ENCODE measurements at regions not wholly inside any gene's neighbourhood (a gene's known extent, or its start where the extent isn't known, plus 50 kb on each side); places are given as distances from the start of the nearest gene placed in this dataset.

GRCh38 chr2:207475546-207475945 is 54.2 kb upstream of the CREB1 start:
- no peak overlapping the region for H3K27ac ChIP-seq
- peaks cover 27% of the 10 kb centered on the region for H3F3A ChIP-seq (ENCODE audit: low read depth)
- H3K27me3 Mint-ChIP-seq (ENCODE audit: insufficient read depth, low read depth), result peaks cover 3% of the 10 kb centered on the region
- TF ChIP-seq EZH2phosphoT487 (IDR thresholded peaks at IDR 0.05) (no peak), EZH2 (IDR thresholded peaks at IDR 0.05) (no peak)
- TF ChIP-seq, protein P1, sequence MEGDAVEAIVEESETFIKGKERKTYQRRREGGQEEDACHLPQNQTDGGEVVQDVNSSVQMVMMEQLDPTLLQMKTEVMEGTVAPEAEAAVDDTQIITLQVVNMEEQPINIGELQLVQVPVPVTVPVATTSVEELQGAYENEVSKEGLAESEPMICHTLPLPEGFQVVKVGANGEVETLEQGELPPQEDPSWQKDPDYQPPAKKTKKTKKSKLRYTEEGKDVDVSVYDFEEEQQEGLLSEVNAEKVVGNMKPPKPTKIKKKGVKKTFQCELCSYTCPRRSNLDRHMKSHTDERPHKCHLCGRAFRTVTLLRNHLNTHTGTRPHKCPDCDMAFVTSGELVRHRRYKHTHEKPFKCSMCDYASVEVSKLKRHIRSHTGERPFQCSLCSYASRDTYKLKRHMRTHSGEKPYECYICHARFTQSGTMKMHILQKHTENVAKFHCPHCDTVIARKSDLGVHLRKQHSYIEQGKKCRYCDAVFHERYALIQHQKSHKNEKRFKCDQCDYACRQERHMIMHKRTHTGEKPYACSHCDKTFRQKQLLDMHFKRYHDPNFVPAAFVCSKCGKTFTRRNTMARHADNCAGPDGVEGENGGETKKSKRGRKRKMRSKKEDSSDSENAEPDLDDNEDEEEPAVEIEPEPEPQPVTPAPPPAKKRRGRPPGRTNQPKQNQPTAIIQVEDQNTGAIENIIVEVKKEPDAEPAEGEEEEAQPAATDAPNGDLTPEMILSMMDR (IDR thresholded peaks at IDR 0.05), result no peak
- no peak overlapping the region for H3K9ac ChIP-seq
- peaks cover 16% of the 10 kb centered on the region for H3K4me1 ChIP-seq
- peaks cover 46% of the 10 kb centered on the region for H3K4me1 Mint-ChIP-seq
- no peak for DNase-seq (ENCODE audit: low spot score)
- no peaks in the 10 kb centered on the region for H3K36me3 ChIP-seq
- H2AFZ ChIP-seq (replicated peaks), result no peak overlapping the region
- H3K4me3 Mint-ChIP-seq, result no peak overlapping the region
- H4K20me1 ChIP-seq (ENCODE audit: low read depth), result no peaks in the 10 kb centered on the region
- H3K36me3 Mint-ChIP-seq, result no peaks in the 10 kb centered on the region
- no peaks in the 10 kb centered on the region for H3K9me3 Mint-ChIP-seq
- H3K9me3 ChIP-seq (ENCODE audit: low read depth), result no peaks in the 10 kb centered on the region
- H3K27me3 ChIP-seq, result no peaks in the 10 kb centered on the region
- no peak overlapping the region for H3K4me2 ChIP-seq
- H3K79me2 ChIP-seq (ENCODE audit: low read depth), result no peaks in the 10 kb centered on the region
- H3K4me3 ChIP-seq, result no peak overlapping the region
- no peak overlapping the region for H3K27ac Mint-ChIP-seq

DNA sequence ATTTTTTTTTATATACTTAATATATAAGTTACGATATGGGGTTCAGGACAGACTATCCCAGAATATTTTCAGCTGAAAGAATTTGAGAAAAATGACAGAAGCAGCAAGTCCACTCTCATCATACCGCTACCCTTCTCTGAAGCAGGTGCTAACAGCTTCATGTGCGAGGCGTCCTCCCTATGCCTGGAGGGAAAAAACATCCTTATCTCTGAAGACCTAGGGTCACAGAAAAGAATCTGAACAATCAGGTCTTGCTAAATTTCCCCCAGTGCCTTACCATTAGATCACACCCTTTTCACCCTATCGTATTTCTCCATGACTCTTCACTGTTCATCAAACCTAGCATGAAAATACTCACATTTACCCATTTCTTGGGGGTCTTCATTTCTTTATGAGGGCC is 51.9 kb upstream of the CREB1 start:
- Histone ChIP-seq H3K9me3 (ENCODE audit: low read depth) (no peaks in the 10 kb centered on the region), H3K9ac (no peak overlapping the region), H3K27me3 (no peaks in the 10 kb centered on the region), H3K4me1 (peaks cover 10% of the 10 kb centered on the region), H3K79me2 (ENCODE audit: low read depth) (no peaks in the 10 kb centered on the region), H3K4me3 (no peak overlapping the region), H3F3A (ENCODE audit: low read depth) (peaks cover 19% of the 10 kb centered on the region), H2AFZ (replicated peaks) (no peak overlapping the region), H3K27ac (no peak overlapping the region), H3K4me2 (no peak overlapping the region), H3K36me3 (no peaks in the 10 kb centered on the region), H4K20me1 (ENCODE audit: low read depth) (no peaks in the 10 kb centered on the region)
- Mint-ChIP-seq H3K27ac (no peak overlapping the region), H3K36me3 (no peaks in the 10 kb centered on the region), H3K4me3 (no peak overlapping the region), H3K4me1 (peaks cover 43% of the 10 kb centered on the region), H3K27me3 (ENCODE audit: insufficient read depth, low read depth) (no peaks in the 10 kb centered on the region), H3K9me3 (no peaks in the 10 kb centered on the region)
- no peak for DNase-seq (ENCODE audit: low spot score)
- no peak for TF ChIP-seq EZH2phosphoT487 (IDR thresholded peaks at IDR 0.05)
- no peak for TF ChIP-seq EZH2 (IDR thresholded peaks at IDR 0.05)
- TF ChIP-seq, protein P1 (IDR thresholded peaks at IDR 0.05), result no peak

DNA sequence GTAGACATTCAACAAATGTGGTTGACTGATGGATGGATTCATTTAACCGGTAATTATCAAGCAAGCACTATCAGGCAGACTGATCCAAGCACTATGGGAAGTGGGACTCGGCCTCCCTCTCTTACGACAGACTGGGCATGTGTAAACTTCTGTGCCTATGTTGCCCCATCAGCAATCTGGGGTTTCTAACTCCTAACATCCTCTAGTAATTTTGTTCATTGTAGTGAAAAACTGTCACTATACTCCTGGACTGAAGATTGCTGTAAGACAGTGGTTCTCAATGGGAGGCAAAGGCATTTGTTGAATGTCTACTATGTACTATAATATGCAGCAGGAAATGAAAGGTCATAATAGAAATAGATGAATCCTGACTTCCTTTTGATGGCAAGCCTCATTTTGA is 51.2 kb upstream of the CREB1 start:
- Histone ChIP-seq H3F3A (ENCODE audit: low read depth) (peaks cover 12% of the 10 kb centered on the region), H3K36me3 (no peaks in the 10 kb centered on the region), H4K20me1 (ENCODE audit: low read depth) (no peaks in the 10 kb centered on the region), H2AFZ (replicated peaks) (no peak overlapping the region), H3K4me1 (peaks cover 3% of the 10 kb centered on the region), H3K79me2 (ENCODE audit: low read depth) (no peaks in the 10 kb centered on the region), H3K9me3 (ENCODE audit: low read depth) (no peaks in the 10 kb centered on the region), H3K4me3 (no peak overlapping the region), H3K9ac (no peak overlapping the region), H3K4me2 (no peak overlapping the region), H3K27ac (no peak overlapping the region), H3K27me3 (no peaks in the 10 kb centered on the region)
- no peaks in the 10 kb centered on the region for H3K9me3 Mint-ChIP-seq
- H3K27ac Mint-ChIP-seq, result no peak overlapping the region
- TF ChIP-seq EZH2phosphoT487 (IDR thresholded peaks at IDR 0.05), result no peak
- TF ChIP-seq EZH2 (IDR thresholded peaks at IDR 0.05), result no peak
- TF ChIP-seq, protein P1 (IDR thresholded peaks at IDR 0.05), result no peak
- no peaks in the 10 kb centered on the region for H3K27me3 Mint-ChIP-seq (ENCODE audit: insufficient read depth, low read depth)
- H3K36me3 Mint-ChIP-seq, result no peaks in the 10 kb centered on the region
- no peak overlapping the region for H3K4me3 Mint-ChIP-seq
- DNase-seq (ENCODE audit: low spot score), result no peak
- H3K4me1 Mint-ChIP-seq, result peaks cover 42% of the 10 kb centered on the region

Measured in neural progenitor cell (in vitro differentiated cells).